ENCODE measurements at regions not wholly inside any gene's neighbourhood (a gene's known extent, or its start where the extent isn't known, plus 50 kb on each side); places are given as distances from the start of the nearest gene placed in this dataset.

- Histone ChIP-seq H3K27ac (ENCODE audit: control insufficient read depth, insufficient read depth) (no peak overlapping the region), H3K4me2 (ENCODE audit: control insufficient read depth, insufficient read depth) (no peak overlapping the region), H3K9ac (ENCODE audit: control insufficient read depth, insufficient read depth, low read length) (no peak overlapping the region), H2AFZ (ENCODE audit: control insufficient read depth, low read depth, low read length) (no peak overlapping the region), H3K27me3 (replicated peaks in 1 of 2; ENCODE audit: control insufficient read depth in 2 of 2, insufficient read depth in 2 of 2, low read length in 1 of 2) (no peaks in the 10 kb centered on the region), H3K9me3 (replicated peaks; ENCODE audit: control insufficient read depth, insufficient read depth, low read length) (no peaks in the 10 kb centered on the region), H3K4me3 (no peak overlapping the region), H3K36me3 (ENCODE audit: control insufficient read depth in 2 of 2, insufficient read depth in 2 of 2, low read length in 1 of 2) (no peaks in the 10 kb centered on the region), H3K4me1 (ENCODE audit: control insufficient read depth, insufficient read depth, low read length) (no peaks in the 10 kb centered on the region), H3K79me2 (ENCODE audit: control insufficient read depth, insufficient read depth, low read length) (no peaks in the 10 kb centered on the region), H4K20me1 (ENCODE audit: control insufficient read depth, insufficient read depth) (no peaks in the 10 kb centered on the region)
- intact Hi-C loops (cut with micrococcal nuclease; ENCODE audit: unreplicated experiment): no loop called here
- ChIA-PET POLR2A (interaction anchor here (0.6 kb wide), 1 partner anchor 172 kb away, joined by 3 read pairs; no protein-coding TSS in a partner anchor), CTCF (interaction anchor here (1.0 kb wide), 1 partner anchor 12 kb away, joined by 3 read pairs; no protein-coding TSS in a partner anchor), RAD21 (ENCODE audit: unreplicated experiment) (interaction anchor here (1.0 to 1.2 kb wide), 2 partner anchors 14 to 17 kb away, joined by 3 read pairs; no protein-coding TSS in a partner anchor), SMC1A (ENCODE audit: uncharacterized antibody, unreplicated experiment) (interaction anchor here (0.7 to 1.2 kb wide), 3 partner anchors 10 to 14 kb away, joined by 3 to 4 read pairs (median 3); no protein-coding TSS in a partner anchor)
- WGBS (ENCODE audit: insufficient coverage, insufficient replicate concordance, low lambda C conversion rate, missing lambda C conversion rate): 0% methylated on average over 1 of the region's 1 CpG
- FAIRE-seq: no peak
- BruUV-seq (replicated peaks): no TSS peak
- in situ Hi-C loops (cut with MboI): no loop called here
- TF ChIP-seq FOXM1 (IDR thresholded peaks at IDR 0.05; ENCODE audit: low read depth, low read length) (no peak), NFIC (IDR thresholded peaks at IDR 0.05; ENCODE audit: low read depth, low read length) (no peak), BRCA1 (IDR thresholded peaks at IDR 0.05; ENCODE audit: low read depth, low read length) (no peak), PKNOX1 (IDR thresholded peaks at IDR 0.05) (no peak)
- TF ChIP-seq, protein P1, sequence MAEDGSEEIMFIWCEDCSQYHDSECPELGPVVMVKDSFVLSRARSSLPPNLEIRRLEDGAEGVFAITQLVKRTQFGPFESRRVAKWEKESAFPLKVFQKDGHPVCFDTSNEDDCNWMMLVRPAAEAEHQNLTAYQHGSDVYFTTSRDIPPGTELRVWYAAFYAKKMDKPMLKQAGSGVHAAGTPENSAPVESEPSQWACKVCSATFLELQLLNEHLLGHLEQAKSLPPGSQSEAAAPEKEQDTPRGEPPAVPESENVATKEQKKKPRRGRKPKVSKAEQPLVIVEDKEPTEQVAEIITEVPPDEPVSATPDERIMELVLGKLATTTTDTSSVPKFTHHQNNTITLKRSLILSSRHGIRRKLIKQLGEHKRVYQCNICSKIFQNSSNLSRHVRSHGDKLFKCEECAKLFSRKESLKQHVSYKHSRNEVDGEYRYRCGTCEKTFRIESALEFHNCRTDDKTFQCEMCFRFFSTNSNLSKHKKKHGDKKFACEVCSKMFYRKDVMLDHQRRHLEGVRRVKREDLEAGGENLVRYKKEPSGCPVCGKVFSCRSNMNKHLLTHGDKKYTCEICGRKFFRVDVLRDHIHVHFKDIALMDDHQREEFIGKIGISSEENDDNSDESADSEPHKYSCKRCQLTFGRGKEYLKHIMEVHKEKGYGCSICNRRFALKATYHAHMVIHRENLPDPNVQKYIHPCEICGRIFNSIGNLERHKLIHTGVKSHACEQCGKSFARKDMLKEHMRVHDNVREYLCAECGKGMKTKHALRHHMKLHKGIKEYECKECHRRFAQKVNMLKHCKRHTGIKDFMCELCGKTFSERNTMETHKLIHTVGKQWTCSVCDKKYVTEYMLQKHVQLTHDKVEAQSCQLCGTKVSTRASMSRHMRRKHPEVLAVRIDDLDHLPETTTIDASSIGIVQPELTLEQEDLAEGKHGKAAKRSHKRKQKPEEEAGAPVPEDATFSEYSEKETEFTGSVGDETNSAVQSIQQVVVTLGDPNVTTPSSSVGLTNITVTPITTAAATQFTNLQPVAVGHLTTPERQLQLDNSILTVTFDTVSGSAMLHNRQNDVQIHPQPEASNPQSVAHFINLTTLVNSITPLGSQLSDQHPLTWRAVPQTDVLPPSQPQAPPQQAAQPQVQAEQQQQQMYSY (CRISPR knock-in tag; IDR thresholded peaks at IDR 0.05): no peak
- DNase-seq (ENCODE audit: low read depth, low spot score): no peak
- no peak for ATAC-seq
Measured at GRCh38 chr5:51892680-51893079, 509.4 kb downstream of the ISL1 start.

Data from GM12878 (cell line).